ENCODE measurements at regions not wholly inside any gene's neighbourhood (a gene's known extent, or its start where the extent isn't known, plus 50 kb on each side); places are given as distances from the start of the nearest gene placed in this dataset.

GRCh38 chr1:218779341-218780100 is 394.2 kb upstream of the LYPLAL1 start:
- DNase-seq = peak; percentile 15

GRCh38 chr1:218783131-218783530 is 390.5 kb upstream of the LYPLAL1 start:
- no peak for DNase-seq

- no peak for DNase-seq
Observed at GRCh38 chr1:218783916-218784315, 389.8 kb upstream of the LYPLAL1 start.

- DNase-seq = peak; percentile 21
Observed at GRCh38 chr1:218785928-218786327, 387.8 kb upstream of the LYPLAL1 start.

GRCh38 chr1:218787826-218788225 is 385.9 kb upstream of the LYPLAL1 start:
- no peak for DNase-seq

- no peak for DNase-seq
Observed at GRCh38 chr1:218796773-218797172, 376.9 kb upstream of the LYPLAL1 start.

GRCh38 chr1:218802799-218803198 is 370.9 kb upstream of the LYPLAL1 start:
- no peak for DNase-seq

DNA sequence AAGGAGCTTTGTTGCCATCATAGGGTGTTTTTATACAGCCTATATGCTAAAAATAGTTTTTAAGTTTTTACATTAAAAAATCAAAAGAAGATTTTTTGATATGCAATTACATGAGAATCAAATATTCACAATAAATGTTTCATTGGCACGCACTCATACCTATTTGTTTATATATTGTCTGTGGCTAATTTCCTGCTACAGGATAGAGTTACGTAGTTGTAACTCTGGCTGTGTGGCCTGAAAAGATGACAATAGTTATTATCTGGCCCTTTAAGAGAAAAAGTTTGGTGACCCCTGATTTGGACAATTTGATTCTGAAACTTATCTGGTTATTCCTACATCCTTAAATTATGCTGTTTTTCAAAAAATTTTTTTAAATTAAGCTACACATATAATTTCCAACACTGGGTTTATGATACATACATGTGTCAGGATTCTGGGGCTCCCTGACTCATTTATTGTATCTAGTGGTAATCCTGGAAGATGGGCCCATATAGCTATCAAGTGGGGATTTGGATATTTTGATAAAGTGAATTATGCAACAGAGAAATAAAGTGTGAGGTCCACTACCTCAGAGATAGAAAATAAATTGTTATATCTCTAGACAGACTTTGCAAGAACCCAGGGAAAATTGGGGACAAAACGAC is 370.2 kb upstream of the LYPLAL1 start:
- DNase-seq = no peak

DNA sequence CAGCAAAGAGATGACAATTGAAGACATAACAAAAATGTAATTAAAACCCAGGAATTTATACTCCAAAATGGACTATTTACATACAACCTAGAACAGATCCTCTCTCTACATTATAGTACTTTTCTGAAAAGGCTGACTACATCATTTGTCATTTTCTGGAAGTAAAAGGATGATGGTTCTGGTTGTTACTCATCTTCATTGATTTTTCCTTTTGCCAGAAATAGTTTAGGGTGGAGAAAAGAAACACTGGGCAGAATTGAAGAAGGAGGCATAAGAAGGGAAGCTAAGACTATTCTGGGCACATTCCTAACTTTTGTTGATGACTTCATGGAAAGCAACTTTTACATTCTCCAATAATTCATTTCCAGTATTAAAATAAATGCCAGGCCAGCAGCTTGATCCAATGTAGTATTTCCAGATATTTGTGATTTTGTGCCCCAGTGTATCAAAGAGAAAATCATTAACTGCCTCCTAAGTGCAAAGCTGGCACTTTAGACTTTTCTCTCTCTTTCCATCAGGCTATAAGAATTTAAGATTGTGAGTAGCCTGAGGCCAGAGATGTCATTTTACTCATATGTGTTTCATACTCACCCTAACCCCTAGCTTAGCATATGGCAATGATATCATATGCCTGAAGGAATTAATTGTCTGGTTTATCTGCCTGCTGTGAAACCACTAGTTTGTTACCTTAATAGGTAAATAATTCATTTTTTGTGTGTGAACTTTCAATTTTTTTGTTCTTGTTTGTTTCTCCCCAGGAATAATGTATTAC is 369.5 kb upstream of the LYPLAL1 start:
- DNase-seq = peak; percentile 38

- DNase-seq = no peak
Observed at GRCh38 chr1:218809061-218809460, 364.6 kb upstream of the LYPLAL1 start.

- peak; percentile 31 for DNase-seq
Observed at GRCh38 chr1:218809625-218810024, 364.1 kb upstream of the LYPLAL1 start.

DNA sequence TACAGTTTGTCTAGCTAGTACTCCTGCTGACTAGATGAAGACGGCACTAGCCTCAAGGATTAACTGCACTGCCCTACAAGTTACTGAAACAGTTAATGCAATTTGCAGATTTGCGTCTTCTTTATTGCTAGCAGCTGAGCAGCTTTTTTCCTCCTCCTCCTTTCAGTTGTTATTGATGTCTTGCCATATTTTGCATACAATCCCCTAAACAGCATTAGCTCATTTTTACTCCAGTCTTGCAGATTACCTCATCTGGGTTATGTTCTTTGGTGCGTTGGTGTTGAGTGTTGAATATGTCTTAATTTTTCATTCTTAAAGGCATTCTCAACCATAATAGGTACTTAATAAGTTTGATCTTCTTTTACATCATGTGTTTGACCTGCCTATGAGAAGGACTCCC is 363.4 kb upstream of the LYPLAL1 start:
- DNase-seq = no peak

- no peak for DNase-seq
Observed at GRCh38 chr1:218811497-218811896, 362.2 kb upstream of the LYPLAL1 start.

GRCh38 chr1:218812360-218812759 is 361.3 kb upstream of the LYPLAL1 start:
- DNase-seq = no peak

DNA sequence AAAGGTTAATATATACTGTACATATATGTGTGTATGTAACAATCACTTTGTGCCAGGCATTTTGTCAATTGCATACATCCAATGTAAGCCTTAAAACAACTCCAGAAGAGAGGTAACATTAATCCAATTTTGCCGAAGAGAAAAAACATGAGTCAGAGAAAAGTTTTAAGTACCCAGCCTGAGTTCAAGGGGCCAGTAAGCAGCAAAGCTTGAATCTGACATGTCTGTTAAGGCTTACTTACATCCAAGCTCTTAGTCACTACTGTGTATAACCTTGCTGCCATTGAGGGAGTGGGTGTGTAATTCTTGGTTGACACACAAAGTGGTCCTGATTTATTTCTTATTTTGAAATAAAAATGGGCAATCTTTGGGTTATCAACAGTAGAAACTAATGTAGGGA is 360.4 kb upstream of the LYPLAL1 start:
- DNase-seq = peak; percentile 45

DNA sequence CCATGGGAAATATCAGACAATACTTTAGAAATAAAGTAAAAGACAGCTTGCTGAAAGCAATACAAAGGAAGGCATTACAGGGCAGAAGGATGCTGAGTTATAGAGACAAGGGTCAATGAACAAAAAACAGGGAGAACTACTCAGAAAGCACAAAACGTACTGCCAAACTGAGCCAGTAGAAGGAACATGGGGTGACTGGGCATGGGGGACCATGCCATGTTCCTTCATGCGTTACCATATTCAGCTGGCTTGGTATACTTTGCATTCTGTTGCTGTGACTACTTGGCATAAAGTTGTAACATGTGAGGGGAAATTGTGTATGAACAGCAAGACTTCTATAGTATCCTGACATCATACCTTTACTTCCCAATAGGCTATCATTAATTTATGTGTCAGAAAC is 358.6 kb upstream of the LYPLAL1 start:
- no peak for DNase-seq

- no peak for DNase-seq
Observed at GRCh38 chr1:218817071-218817470, 356.6 kb upstream of the LYPLAL1 start.

DNA sequence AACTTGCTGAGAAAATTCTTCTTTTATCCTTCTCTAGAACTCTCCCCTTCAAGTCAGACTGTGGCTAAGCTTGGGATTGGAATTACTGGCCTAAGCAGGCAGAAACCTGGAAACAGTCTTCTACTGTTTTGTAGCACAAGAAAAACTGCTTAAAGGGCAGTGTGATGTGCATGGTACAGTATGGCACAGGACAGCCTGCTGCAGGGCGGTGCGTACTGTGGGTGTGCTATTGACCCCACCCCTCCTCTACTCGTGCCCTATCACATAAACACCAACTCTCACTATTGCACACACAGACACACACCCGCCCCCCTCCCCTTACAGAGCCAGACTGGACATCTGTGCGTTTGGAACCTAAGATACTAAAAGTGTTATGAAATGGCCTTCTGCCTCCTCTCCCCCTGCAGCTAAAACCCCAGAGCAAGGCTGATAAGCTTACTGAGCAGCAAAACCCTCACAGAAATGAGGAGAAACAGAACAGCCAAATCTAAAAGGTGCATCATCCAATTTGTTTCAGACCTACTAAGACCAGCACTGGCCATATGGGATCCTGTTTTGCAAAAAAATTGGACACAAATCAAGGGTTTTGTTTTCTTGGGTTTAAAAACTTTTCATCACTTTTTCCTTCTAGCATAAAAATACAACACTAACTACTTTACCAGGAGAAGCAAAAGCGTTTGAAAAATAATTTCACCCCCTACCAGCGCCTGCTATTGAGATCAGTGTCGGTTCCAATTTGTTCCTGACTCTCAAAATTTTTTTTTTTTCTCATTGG is 355.8 kb upstream of the LYPLAL1 start:
- DNase-seq = no peak

- DNase-seq = peak; percentile 94
Observed at GRCh38 chr1:218823291-218823900, 350.3 kb upstream of the LYPLAL1 start.

- DNase-seq = no peak
Observed at GRCh38 chr1:218827486-218827885, 346.2 kb upstream of the LYPLAL1 start.

DNA sequence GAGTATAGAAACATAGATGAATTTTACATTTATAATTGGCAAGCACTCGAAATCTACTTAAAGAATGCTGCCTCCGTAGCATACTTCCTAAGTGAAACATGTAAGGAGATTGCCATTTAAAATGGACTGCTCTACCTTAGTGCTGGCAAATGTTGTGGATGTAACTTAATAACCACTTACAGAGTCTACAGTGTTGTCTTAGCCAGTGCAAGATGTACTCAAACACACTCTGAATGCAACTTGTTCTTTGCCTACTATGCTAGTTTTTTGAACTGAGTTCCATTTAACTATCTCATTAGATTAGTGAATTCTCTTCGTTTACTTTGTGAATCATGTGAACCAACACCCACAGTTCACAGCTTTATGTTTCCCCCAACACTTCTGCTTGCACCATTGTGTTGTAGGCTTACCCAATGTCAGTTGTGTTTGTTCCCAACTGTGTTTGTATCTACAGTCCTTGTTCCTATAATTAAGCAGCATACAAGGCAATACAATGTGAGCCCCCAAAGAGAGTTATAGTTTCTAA is 345.5 kb upstream of the LYPLAL1 start:
- no peak for DNase-seq

GRCh38 chr1:218829097-218829496 is 344.6 kb upstream of the LYPLAL1 start:
- no peak for DNase-seq

Measured in fibroblast of skin of right quadriceps (primary cell).